ENCODE measurements at regions not wholly inside any gene's neighbourhood (a gene's known extent, or its start where the extent isn't known, plus 50 kb on each side); places are given as distances from the start of the nearest gene placed in this dataset.

GRCh38 chr1:60833173-60833572 lies 249.2 kb upstream of the NFIA start:
- Histone ChIP-seq H2BK5ac (ENCODE audit: insufficient read length, low read length) (no peak overlapping the region), H3K4ac (ENCODE audit: low read depth, low read length) (no peak overlapping the region), H3K56ac (ENCODE audit: insufficient read length, low read depth, low read length) (no peak overlapping the region), H4K20me1 (ENCODE audit: control insufficient read depth, insufficient read depth, insufficient read length) (no peaks in the 10 kb centered on the region), H3T11ph (ENCODE audit: low read length) (no peak overlapping the region), H2BK12ac (ENCODE audit: insufficient read length, low read depth, low read length) (no peak overlapping the region), H2AK5ac (ENCODE audit: insufficient read length, low read length) (no peak overlapping the region), H3K18ac (ENCODE audit: insufficient read length, low read depth, low read length) (no peak overlapping the region), H2AFZ (ENCODE audit: low read length) (no peak overlapping the region), H4K5ac (ENCODE audit: insufficient read length, low read depth, low read length) (no peak overlapping the region), H3K79me1 (ENCODE audit: insufficient read depth, low read depth, low read length, poor library complexity, severe bottlenecking) (no peaks in the 10 kb centered on the region), H2BK120ac (ENCODE audit: low read depth, low read length, poor library complexity, severe bottlenecking) (no peak overlapping the region), H3K4me1 (ENCODE audit: insufficient read depth, low read length) (no peaks in the 10 kb centered on the region; the same call in none of the 2 replicates), H3K4me2 (ENCODE audit: insufficient read depth, insufficient read length, low read length) (no peak overlapping the region), H3K27me3 (ENCODE audit: insufficient read depth, low read length) (no peaks in the 10 kb centered on the region; the same call in 1 of the 2 replicates), H3K23ac (ENCODE audit: insufficient read length, low read depth, low read length) (no peak overlapping the region), H3K14ac (ENCODE audit: insufficient read depth, low read length) (no peak overlapping the region), H2BK15ac (ENCODE audit: low read depth, low read length) (no peak overlapping the region), H3K23me2 (ENCODE audit: insufficient read length, low read depth, low read length, poor library complexity, severe bottlenecking) (no peaks in the 10 kb centered on the region), H4K8ac (replicated peaks; ENCODE audit: insufficient read length, low read depth, low read length) (no peak overlapping the region), H3K9me3 (ENCODE audit: control insufficient read depth, low read depth, low read length) (no peaks in the 10 kb centered on the region), H3K9ac (ENCODE audit: extremely low read depth, insufficient read length, low read length) (no peak overlapping the region), H3K79me2 (ENCODE audit: insufficient read depth, low read length) (no peaks in the 10 kb centered on the region), H2BK20ac (ENCODE audit: low read depth, low read length, poor library complexity, severe bottlenecking) (no peak overlapping the region), H3K27ac (ENCODE audit: insufficient read length, low read depth, low read length) (no peak overlapping the region), H4K91ac (ENCODE audit: insufficient read length, low read depth, low read length) (no peak overlapping the region)
- Mint-ChIP-seq H3K36me3 (ENCODE audit: insufficient read depth in 1 of 3, low read depth in 3 of 3) (no peaks in the 10 kb centered on the region), H3K4me3 (no peak overlapping the region), H3K9me3 (no peaks in the 10 kb centered on the region), H3K4me1 (peaks cover 8 to 19% of the 10 kb centered on the region in 2 experiments), H3K27me3 (ENCODE audit: low read depth) (no peaks in the 10 kb centered on the region), H3K27ac (no peak overlapping the region)
- no CpG with 5 or more reads among the region's 3 CpGs for WGBS (ENCODE audit: extremely low coverage, insufficient read length, low lambda C conversion rate)
- DNase-seq: no peak
- no peak for TF ChIP-seq CTCF (conservative IDR thresholded peaks at IDR 0.05)
